ENCODE measurements at regions not wholly inside any gene's neighbourhood (a gene's known extent, or its start where the extent isn't known, plus 50 kb on each side); places are given as distances from the start of the nearest gene placed in this dataset.

DNA sequence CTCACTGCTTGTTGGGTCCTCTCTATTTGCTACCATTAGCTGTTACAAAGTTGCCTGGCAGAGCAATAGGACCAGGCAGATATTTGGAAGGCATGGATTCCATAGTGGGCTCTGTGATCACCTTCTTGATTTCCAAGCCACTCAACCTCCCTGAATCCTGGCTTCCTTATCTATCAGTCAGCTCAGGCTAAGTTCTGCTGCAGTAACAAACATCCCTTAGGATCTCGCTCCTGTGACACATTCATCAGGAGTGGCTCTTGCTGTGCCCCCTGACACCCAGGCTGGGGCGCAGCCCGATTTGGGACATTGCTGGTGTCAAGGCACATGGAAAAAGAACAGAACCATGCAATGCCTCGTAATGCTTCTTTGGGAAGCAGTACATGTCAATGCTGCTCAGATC lies 503.9 kb downstream of the TBC1D22A start:
- Histone ChIP-seq H3K9me1 (ENCODE audit: insufficient read depth, low read length) (no peaks in the 10 kb centered on the region), H2BK120ac (ENCODE audit: low read depth, low read length) (no peak overlapping the region), H4K5ac (ENCODE audit: low read depth, low read length) (no peak overlapping the region), H3K79me1 (ENCODE audit: low read depth in 1 of 2, low read length in 2 of 2) (no peaks in the 10 kb centered on the region), H3K23ac (ENCODE audit: low read depth, low read length) (no peak overlapping the region), H3K18ac (ENCODE audit: low read depth, low read length) (no peak overlapping the region), H4K8ac (ENCODE audit: low read depth in 2 of 2, low read length in 2 of 2) (no peak overlapping the region), H2BK20ac (ENCODE audit: low read depth, low read length) (no peak overlapping the region), H3K27ac (ENCODE audit: insufficient read depth, low read length) (no peak overlapping the region), H3K4ac (ENCODE audit: low read depth, low read length) (no peak overlapping the region), H2AK5ac (ENCODE audit: low read depth, low read length) (no peak overlapping the region), H4K20me1 (ENCODE audit: insufficient read depth, low read length) (no peaks in the 10 kb centered on the region), H3K56ac (ENCODE audit: extremely low read depth, insufficient read depth, low read length) (no peak overlapping the region), H3K27me3 (ENCODE audit: control insufficient read depth, insufficient read depth, low read length) (no peaks in the 10 kb centered on the region; the same call in 1 of the 2 replicates), H3K9ac (ENCODE audit: low read depth, low read length) (no peak overlapping the region), H3K4me2 (ENCODE audit: low read depth, low read length) (no peak overlapping the region), H3K36me3 (ENCODE audit: control insufficient read depth, insufficient read depth, low read length) (no peaks in the 10 kb centered on the region), H3K4me3 (ENCODE audit: insufficient read depth, low read depth, low read length) (no peak overlapping the region), H2AFZ (replicated peaks; ENCODE audit: low read length, poor library complexity) (no peak overlapping the region), H4K91ac (ENCODE audit: insufficient read depth, low read depth, low read length) (no peak overlapping the region), H3K14ac (replicated peaks; ENCODE audit: low read depth, low read length) (no peak overlapping the region), H2AK9ac (replicated peaks; ENCODE audit: low read depth, low read length, poor library complexity) (no peak overlapping the region), H2BK15ac (ENCODE audit: low read depth, low read length) (no peak overlapping the region), H2BK5ac (ENCODE audit: low read depth, low read length, poor library complexity, severe bottlenecking) (no peak overlapping the region), H3K9me3 (ENCODE audit: control insufficient read depth, insufficient read depth, low read length) (peaks cover 9% of the 10 kb centered on the region; the same call in 1 of the 2 replicates), H3K4me1 (ENCODE audit: control insufficient read depth, insufficient read depth, low read length) (no peaks in the 10 kb centered on the region)
- no TSS peak for BruUV-seq (replicated peaks)
- WGBS, 2 experiments (ENCODE audit: extremely low coverage in 2 of 2, insufficient read length in 1 of 2), result 90% methylated on average over 4 of the region's 4 CpGs; no CpG with 5 or more reads in 1 of the 2 experiments
- ChIA-PET CTCF (no interaction called here), POLR2A (ENCODE audit: unreplicated experiment) (no interaction called here)
- intact Hi-C loops (cut with micrococcal nuclease), result no loop called here
- TF ChIP-seq RFX5 (IDR thresholded peaks at IDR 0.05; ENCODE audit: low read depth, low read length) (no peak), RCOR1 (IDR thresholded peaks at IDR 0.05; ENCODE audit: insufficient replicate concordance, low read length) (no peak), BHLHE40 (IDR thresholded peaks at IDR 0.05; ENCODE audit: low read depth, low read length) (no peak), CEBPB (IDR thresholded peaks at IDR 0.05; ENCODE audit: low read depth, low read length) (no peak), SMC3 (IDR thresholded peaks at IDR 0.05; ENCODE audit: low read depth, low read length) (no peak)
- TF ChIP-seq, protein P1, sequence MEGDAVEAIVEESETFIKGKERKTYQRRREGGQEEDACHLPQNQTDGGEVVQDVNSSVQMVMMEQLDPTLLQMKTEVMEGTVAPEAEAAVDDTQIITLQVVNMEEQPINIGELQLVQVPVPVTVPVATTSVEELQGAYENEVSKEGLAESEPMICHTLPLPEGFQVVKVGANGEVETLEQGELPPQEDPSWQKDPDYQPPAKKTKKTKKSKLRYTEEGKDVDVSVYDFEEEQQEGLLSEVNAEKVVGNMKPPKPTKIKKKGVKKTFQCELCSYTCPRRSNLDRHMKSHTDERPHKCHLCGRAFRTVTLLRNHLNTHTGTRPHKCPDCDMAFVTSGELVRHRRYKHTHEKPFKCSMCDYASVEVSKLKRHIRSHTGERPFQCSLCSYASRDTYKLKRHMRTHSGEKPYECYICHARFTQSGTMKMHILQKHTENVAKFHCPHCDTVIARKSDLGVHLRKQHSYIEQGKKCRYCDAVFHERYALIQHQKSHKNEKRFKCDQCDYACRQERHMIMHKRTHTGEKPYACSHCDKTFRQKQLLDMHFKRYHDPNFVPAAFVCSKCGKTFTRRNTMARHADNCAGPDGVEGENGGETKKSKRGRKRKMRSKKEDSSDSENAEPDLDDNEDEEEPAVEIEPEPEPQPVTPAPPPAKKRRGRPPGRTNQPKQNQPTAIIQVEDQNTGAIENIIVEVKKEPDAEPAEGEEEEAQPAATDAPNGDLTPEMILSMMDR (conservative IDR thresholded peaks at IDR 0.05; ENCODE audit: low read depth, low read length), result no peak
- no peak for DNase-seq
- in situ Hi-C loops (cut with MboI; ENCODE audit: low sequenced_read_pairs), result no loop called here
- dilution Hi-C loops (cut with HindIII; ENCODE audit: low sequenced_read_pairs, unreplicated experiment), result no loop called here
- ATAC-seq (ENCODE audit: low read depth), result no peak

Measured in IMR-90 (cell line).